Testis (tissue), 2 donors: ENCODE measurements at regions not wholly inside any gene's neighbourhood (a gene's known extent, or its start where the extent isn't known, plus 50 kb on each side); places are given as distances from the start of the nearest gene placed in this dataset.

Experiments
- CTCF ChIP-seq, 3 experiments: fragments of 450-650 bp in 2 of 3; fragments of 200-600 bp in 1 of 3; sonication (generic) in 1 of 3; IDR thresholded peaks; one replicate each; pipeline ENCODE4 v1.5.1; 2016 to 2019; ENCODE audit warnings: antibody characterized with exemption in 3 of 3, mild to moderate bottlenecking in 2 of 3, moderate library complexity in 1 of 3
- POLR2A ChIP-seq: fragments of 450-650 bp; IDR thresholded peaks from one replicate; pipeline ENCODE4 v1.6.1; 2017; ENCODE audit warnings: antibody characterized with exemption, mild to moderate bottlenecking, moderate library complexity

GRCh38 chr4:124499261-124499660 lies 213.3 kb downstream of the ANKRD50 start:
- no peak for TF ChIP-seq CTCF (IDR thresholded peaks at IDR 0.05)
- TF ChIP-seq POLR2A: no peak
